GM19324 (cell line): ENCODE measurements at regions not wholly inside any gene's neighbourhood (a gene's known extent, or its start where the extent isn't known, plus 50 kb on each side); places are given as distances from the start of the nearest gene placed in this dataset.
"Not testable (repeated sequence)": the region's sequence is repeated elsewhere in the genome, so short reads cannot be mapped to it uniquely, and the experiment has no call there.

Experiments
- ATAC-seq: cut with Tn5 transposase; IDR thresholded peaks from one replicate; pipeline ENCODE4 v1.9.1; 2021; ENCODE audit warnings: mild to moderate bottlenecking, moderate library complexity; ENCODE audit not compliant: unreplicated experiment, low FRiP score

DNA sequence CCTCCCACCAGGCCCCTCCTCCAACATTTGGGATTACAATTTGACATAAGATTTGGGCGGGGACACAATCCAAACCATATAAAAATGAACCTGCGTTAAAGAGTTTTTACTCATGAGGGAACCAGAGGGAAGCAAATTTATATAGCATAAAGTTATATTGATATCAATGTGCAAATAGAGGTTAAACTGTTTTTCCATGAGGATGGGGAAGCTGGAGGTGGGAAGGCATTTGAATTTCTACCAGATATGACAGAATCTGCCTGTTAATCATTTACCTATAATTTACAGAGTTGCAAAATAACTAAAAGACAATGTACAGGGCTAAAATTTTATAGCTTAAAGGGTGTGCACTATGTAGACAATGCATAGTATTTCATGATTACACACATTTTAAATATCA, 322.0 kb upstream of the FKBP1C start:
- no peak for ATAC-seq

DNA sequence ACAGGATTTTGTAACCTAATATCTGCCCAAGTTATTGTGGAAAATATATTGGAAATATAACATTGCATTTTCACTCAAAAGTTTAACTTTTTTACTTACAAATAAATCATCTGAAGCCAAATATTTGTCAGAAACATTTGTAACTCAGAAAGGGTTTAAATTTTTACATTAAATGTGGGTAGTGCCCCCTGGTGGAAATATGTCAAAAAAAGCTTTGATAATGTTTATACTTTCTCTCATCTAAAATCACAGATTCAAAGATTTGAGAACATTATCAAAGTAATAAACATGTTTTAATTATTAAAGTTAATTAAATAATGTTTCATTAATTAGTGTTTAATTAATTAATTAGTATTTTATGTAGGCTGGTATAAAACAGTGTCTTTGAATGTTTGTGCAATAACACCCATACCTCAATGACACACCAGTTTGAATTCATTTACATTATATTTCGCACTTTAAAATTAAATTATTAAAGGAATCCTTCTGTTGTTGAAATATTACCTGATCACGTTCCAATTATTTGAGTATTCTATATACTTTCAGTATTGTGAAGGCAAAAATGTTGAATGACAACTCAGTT, 320.1 kb upstream of the FKBP1C start:
- ATAC-seq = no peak

DNA sequence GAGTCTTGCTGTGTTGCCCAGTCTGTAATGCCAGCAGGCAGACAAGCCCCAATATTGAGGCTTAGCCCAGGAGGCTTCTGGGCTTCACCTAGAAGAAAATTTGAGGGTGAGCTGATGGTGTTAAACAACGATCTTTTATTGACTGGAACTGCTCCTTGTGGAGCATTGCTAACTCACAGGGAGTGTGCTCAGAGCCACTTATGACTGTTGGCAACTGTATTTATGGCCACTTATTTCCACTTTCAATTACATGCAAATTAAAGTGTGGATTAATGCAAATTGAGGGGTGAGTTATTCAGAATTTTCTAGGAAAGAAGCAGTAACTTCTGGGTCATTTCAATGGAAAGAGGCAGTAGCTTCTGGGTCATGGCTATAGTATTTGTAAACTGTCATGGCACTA, 317.2 kb upstream of the FKBP1C start:
- no peak for ATAC-seq

DNA sequence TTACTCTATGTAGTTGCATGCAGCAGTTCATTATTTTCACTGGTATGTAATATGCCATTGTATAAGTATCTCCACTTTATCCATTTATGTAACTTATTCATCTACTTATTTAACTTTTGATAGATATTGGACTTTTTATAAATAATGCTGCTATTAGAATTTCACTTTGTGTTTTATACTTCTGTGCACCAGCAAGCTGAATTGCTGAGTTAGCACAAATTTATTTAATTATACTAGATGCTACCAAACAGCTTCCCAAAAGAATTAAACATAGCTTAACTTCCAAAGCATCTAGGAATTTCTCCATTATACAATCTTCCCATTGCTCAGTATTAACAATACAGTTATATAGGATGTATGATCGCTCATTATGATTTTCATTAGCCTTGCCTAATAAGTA, 308.0 kb upstream of the FKBP1C start:
- no peak for ATAC-seq

DNA sequence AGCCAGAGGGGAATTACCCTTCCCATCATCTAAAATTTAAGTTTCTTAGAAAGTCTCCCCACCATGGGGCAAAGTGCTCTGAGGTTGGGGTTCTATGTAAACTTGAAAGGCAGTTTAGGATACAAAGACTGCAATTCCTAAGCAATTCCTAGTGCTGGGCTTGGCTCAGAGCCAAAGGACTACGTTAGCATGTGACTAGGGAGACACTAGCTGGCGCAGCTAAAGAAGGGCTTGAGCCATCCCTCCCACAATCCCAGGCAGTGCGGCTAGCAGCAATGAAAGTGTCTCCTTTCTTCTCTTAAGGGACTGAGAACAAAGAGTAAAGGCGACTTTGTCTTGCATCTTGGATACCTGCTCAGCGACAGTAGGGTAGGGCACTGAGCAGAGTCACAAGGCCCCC, 306.6 kb upstream of the FKBP1C start:
- no peak for ATAC-seq

DNA sequence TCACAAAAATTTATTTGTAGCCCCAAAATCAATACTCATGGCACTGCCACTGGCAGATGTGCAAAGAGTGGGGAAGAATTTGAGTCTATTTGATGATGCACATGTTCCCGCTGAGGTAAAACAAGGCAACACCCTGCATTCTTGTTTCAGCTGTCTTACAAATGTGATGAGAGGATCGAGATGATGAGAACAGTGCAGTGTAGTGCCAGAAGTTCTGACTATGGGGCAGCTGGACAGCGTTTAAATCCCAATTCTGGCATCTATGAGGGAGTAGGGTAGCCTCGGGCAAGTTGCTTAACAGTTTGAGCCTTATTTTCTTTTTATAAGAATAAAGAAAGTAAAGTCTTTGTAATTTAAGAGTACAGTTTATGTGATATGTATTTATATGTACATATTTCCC, 296.7 kb upstream of the FKBP1C start:
- ATAC-seq = no peak

DNA sequence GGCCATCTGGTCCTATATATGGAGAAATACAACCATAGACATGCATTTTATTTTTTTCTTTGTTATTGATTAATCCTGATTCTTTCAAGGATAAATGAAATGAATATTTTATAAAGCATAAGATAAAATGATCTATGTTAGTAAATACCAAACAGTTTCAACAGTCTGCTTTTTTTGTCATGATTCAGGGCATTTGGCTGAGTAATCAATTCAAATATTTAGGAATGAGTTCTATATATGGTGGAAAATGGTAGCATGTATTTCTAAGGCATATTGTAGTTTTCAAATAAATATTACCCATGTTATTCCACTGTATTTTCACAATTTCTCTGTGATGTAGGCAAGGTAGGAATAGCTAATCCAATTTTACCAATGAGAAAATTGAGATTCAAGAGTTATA, 287.5 kb upstream of the FKBP1C start:
- no peak for ATAC-seq

DNA sequence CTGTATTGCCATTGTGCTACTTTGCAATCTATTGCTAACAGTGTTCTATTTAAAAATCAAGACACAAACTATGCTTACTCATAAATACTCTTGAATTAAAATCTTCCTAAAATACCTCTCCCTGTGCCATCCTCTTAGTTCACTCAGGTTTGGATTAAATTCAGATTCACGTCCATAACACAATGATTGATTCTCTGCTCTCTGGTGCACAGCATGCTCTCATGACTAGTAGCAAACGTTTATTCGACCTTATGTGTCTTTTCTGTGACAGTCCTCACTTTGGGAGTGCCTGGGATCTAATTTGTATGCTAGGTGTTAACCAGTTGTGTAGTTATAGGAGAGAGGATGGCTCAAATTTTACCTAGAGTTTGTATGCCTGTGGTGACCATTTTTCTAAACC, 270.4 kb upstream of the FKBP1C start:
- no peak for ATAC-seq

DNA sequence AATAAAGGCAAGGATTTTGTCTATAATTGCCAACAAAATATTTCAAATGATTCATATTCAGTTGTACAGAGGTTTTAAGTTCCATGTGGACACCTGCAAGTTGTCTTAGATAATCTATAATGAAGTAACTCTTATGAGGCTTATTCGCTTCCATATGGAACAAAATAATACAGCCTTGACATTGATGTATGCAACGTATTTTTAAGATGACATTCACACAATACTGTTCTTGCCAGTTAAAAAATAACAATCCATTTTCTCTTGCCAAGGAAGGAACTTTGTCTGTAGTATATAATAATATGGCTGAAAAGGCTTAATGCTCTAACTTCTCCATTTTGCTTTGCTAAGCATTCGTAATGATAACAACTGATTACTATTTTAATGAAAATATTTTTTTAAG, 269.3 kb upstream of the FKBP1C start:
- ATAC-seq = no peak

DNA sequence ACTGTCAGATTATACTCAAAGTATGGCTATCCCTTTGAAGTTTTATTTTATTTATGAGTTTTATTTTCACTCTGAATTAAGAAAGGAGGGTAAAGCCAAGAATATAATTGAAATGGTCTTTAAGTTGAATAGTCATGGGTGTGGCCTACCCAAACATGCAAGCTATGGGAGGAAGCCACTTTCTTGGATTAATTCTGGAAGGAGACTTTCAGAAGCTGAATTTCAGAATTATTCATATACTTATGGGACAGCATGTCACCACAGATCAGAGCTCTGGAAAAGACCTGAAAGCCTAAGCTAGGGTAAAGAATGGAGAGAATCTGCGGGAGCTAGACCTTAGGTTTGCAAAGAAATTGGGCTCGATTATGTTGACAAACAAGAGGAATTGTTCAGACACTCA, 242.4 kb upstream of the FKBP1C start:
- ATAC-seq = no peak

DNA sequence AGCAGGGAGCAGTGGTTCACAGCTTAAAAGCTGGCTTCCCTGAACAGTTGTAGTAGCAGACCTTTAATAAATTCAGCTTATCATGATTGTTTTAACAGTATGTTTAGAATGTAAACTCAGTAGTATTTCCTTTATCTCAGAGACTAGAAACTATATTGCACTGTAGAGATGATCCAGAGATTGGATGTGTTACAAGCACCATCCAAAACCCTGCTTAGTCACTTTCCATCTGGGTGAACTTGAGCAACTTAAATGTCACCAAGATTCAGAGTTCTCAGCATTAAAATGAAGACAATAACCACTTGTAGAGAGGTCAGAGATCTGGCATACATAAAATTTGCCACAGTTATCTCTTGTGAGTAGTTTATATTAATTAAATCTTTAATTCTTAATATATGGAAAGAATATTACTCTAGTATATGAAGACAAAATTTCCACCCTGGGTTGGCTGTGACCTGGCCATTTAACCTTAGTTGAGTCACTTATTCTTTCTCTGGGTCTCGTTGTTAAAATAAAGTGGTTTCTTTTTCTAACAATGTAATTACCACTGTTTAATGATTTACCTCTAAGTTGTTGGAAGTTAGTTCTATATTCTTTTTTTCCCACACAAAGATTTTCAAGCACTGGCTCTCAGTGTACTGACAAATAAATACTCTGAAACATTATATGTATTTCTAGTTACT, 239.2 kb upstream of the FKBP1C start:
- ATAC-seq = peak; percentile 41

DNA sequence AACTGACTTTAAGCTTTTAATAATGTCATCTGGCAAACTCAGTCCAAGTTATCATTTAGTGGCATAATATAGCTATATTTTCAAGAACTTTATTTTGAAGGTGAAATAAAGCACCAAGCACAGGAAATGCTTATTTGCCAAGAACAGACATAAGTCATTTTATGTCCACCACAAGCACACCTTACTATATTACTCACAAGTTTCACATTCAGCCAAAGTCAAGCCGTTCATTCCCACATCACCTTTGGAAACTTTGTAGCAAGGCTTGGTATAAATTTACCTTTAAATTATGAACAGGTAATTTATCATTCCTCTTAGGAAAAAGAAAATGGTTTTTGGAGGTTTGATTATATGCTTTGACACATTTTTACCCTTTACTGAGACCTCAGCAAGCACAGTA, 236.8 kb upstream of the FKBP1C start:
- peak; percentile 46 for ATAC-seq

DNA sequence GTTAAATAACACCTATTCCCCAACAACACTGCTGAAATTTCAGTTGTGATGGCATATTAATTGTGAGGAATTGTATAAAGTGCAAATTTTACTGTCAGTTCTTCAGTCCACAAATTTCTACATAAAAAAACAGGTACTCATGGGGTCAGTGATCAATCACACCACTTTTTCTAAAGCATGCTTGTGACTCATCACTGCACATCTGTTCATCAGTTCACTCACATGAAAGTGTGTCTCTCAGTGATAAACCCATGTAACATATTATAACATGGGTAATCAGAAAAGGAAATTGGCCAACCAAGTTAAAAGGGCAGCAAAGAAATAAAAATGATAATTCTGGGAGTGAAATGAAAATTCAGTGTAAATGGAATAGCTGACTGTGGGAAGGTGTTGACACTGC, 234.7 kb upstream of the FKBP1C start:
- ATAC-seq = no peak

DNA sequence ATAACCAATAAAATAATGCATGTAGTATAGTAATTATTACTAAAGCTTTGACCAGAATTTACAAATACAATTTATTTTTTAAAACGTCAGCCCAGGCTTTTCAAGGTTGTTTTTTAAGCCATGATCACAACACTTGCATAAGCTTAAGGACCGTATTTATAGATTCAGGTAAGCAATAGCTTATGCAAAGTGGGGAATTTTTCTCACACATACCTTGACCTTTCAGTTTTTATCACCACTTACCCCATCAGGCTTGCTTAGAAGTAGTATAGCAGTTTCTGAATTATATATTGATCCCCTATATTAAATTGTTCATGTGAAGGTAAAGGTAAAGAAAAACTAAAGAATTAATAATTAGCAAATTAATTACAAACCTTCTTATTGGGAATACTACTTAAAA, 232.3 kb upstream of the FKBP1C start:
- ATAC-seq = peak; percentile 50

DNA sequence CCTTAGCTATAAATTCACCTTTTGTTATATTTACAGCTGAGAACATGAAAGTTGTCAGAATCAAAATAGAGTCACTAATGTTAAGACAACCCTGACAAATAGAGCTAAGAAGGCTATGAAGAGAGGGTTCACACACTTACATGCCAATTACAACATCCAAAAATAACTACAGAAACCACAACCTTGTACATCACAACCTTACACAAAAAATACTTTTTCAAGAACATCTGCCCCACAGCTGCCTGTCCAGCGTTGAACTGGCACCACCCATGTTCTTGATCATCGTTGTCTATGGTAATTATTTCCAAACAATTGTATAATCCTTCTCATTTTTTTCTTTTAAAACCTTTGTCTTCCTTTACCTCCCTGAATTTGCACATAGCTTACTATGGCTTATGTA, 231.2 kb upstream of the FKBP1C start:
- ATAC-seq = no peak

DNA sequence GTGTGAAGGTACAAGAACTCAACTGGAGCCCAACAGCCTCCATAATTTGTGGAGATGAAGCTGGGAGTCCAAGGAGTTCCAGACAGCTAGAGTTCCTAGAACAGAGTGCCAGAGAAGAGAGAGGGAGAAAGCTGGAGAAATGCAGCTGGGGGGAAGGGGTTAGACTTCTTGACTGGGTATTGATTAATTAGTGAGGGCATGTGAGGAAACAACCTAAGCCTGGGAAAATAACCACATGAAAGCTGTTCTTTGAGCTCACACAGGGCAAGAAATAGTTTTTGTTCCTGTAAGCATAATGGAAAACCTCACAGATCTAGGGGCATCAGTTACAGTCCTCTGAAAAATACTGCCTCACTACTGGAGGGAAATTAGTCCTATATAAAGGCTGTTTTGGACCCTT, 230.5 kb upstream of the FKBP1C start:
- ATAC-seq = no peak

DNA sequence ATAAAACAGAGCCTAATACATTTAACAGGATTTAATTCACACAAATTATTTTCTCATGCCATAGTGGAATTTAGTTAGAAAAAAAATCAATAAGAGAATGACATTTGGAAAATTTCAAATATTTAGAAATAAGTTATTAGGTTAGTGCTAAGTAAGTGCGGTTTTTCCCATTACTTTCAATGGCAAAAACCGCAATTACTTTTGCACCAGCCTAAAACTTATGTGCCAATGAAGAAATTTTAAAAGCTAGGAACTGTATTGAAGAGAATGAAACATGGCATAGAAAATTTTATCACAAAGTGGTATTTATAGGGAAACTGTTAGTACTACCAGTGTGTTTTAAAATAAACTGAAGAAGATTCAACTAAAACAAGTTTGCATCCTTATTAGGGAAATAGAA, 228.3 kb upstream of the FKBP1C start:
- no peak for ATAC-seq

DNA sequence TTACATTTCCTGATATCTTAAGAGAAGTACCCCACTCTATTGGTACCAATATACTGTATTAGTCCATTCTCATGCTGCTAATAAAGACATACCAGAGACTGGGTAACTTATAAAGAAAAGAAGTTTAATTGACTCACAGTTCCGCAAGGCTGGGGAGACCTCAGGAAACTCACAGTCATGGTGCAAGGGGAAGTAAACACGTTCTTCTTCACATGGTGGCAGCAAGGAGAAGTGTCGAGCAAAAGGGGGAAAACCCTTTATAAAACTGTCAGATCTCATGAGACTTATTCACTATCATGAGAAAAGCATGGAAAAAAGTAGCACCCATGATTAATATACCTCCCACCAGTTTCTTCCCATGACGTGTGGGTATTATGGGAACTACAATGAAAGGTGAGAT, 219.6 kb upstream of the FKBP1C start:
- ATAC-seq = not testable (repeated sequence)

DNA sequence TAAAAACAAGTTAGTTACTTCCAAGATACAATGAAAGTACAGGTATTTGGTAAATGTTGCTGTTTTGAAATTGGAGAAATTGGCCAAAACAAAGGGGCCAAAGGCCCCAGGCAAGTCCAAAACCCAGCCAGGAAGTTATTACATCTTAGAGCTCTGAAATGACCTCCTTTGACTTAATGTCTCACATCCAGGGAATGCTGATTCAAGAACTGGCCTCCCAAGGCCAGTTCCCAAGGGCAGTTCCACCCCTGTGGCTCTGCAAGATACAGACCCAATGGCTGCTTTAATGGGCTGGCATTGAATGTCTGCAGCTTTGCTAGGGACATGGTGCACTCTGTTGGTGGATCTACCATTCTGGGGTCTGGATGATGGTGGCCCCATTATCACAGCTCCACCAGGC, 217.3 kb upstream of the FKBP1C start:
- ATAC-seq = no peak

DNA sequence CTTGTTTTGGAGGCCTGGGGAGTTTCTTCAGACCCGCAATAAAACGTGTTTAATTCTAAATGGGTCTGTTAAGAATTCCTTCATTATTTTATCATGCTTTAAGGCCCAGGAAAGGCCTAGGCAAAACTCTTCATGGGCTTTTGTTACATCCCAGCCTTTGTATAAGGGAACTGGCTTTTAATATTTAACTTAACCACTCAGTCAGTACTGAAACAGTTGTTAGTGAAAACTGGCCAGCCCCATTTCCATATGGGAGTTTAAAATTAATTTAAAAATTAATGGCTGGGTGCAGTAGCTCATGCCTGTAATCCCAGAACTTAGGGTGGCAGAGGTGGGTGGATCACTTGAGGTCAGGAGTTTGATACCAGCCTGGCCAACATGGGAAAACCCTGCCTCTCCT, 213.2 kb upstream of the FKBP1C start:
- no peak for ATAC-seq

DNA sequence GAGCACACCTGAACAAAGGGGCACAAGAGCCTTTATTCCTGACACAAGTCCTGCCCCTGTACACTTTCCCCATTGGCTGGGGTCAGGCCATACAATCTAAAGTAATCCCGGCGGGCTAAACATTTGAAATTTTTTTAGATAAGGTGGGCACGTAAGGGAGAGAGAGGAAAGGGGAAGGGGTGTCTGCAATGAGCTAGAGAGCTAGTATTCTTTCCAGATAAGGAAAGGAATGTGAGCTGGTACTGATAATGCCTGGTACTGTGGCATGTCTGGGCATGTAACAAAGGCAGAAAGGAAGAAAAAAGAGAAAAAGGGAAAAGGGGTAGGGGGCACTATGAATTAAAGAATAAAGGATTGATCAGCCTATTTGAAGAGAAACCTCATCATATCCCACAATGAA, 212.0 kb upstream of the FKBP1C start:
- not testable (repeated sequence) for ATAC-seq

DNA sequence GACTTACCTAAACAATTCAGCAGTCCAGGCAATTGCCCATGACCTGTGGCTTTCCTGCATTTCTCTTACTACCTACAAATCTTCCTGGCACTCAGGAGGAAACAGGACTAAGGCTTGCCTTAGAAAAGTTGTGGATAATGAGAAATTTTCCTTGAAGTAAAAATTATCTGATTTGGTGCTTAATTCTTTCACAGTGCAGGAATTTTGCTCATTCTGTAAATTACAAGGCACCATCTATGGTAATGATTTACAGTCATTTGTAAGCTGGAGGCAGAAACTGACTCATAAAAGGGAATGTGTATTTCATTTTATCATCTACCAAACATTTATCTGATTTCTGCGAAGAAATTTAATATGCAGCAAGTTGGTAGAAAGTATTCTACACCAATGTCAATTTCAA, 211.5 kb upstream of the FKBP1C start:
- ATAC-seq = no peak

DNA sequence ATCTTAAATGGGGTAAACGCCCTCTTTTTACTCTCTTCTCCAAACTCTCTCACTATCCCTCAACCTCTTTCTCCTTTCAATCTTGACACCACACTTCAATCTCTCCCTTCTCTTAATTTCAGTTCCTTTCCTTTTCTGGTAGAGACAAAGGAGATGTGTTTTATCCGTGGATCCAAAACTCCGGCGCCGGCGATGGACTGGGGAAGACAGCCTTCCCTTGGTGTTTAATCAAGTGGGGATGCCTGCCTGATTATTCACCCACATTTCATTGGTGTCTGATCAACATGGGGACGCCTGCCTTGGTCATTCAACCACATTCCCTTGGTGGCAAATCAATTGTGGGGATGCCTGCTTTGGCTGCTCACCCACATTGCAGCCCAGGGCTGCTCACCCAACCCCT, 205.3 kb upstream of the FKBP1C start:
- not testable (repeated sequence) for ATAC-seq
